Activated CD8-positive, alpha-beta memory T cell treated with anti-CD3 and anti-CD28 coated beads, Interleukin-2, amount 50 U/mL, for 1 hour (primary cell): ENCODE measurements at regions not wholly inside any gene's neighbourhood (a gene's known extent, or its start where the extent isn't known, plus 50 kb on each side); places are given as distances from the start of the nearest gene placed in this dataset.

Experiments
- DNase-seq: peaks from one replicate; pipeline ENCODE4 v3.0.0-alpha.2; 2020; ENCODE audit errors: extremely low read depth

DNA sequence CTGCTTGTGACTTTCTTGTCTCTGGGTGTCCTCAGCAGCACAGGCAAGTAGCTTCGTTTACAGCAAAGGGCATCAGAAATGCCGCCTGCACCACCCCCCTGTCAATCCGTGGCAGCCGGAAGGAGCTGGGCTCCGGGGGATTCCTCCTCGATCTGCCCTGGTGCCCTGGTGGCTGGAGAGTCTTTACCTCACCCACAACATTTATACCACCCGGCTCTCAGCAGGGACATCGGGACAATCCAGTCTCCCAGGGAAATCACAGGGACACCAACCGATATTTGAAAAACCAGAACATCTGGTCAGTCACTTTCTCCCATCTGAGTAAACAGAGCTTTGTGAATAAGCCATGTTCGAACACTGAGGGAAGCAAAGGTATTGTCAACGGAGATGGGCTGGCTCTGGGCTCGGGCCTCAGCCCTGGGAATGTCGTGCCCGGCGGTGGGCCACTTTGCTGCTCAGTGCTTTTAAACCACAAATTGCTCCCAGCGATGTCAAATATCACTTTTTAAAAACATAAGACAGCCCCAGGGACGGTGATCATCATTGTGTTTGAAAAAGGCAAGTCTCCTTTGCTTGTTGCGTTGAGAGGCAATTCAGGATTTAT, 210.0 kb upstream of the SALL3 start:
- no peak for DNase-seq

GRCh38 chr18:78770139-78770822, 209.3 kb upstream of the SALL3 start:
- no peak for DNase-seq

DNA sequence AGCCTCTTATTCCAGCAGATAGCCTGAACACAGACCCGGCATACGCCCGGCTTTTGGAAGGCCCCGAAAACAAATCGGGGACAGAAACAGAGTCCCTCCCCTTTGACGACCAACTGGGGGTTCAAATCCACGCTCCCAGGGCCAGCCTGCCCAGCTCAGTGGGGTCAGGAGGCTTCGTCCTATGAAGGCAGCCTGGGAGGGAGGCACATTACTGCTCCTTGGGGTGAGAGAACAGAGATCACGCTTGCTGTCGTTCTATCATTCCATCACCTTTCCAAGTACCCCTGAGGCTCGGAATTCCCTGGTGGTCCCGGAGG, 208.8 kb upstream of the SALL3 start:
- DNase-seq: no peak

- DNase-seq: no peak
Measured at GRCh38 chr18:78771496-78772359, 207.9 kb upstream of the SALL3 start.

- no peak for DNase-seq
Measured at GRCh38 chr18:78772360-78773302, 207.0 kb upstream of the SALL3 start.

- DNase-seq: no peak
Measured at GRCh38 chr18:78773303-78773755, 206.3 kb upstream of the SALL3 start.

- no peak for DNase-seq
Measured at GRCh38 chr18:78773819-78774218, 205.8 kb upstream of the SALL3 start.

DNA sequence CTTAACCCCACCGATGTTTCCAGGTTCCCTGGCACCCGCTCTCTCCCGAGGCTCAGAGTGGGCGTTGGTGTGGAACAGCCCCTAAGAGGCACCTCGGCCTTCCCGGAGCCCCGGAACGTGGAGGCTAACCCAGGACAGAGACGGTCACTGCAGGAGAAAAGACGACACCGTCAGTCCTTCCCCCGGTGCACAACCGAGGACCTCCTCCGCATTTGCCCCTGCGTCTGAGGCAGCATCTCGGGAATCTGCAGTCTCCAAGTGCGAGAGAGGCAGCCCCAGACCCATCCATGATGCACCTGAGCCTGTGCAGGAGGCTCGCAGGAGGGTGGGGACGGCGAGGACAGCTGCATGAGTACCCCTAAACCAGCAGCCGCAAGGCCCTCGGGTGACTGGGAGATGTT, 204.9 kb upstream of the SALL3 start:
- no peak for DNase-seq

- no peak for DNase-seq
Measured at GRCh38 chr18:78776151-78776550, 203.5 kb upstream of the SALL3 start.

DNA sequence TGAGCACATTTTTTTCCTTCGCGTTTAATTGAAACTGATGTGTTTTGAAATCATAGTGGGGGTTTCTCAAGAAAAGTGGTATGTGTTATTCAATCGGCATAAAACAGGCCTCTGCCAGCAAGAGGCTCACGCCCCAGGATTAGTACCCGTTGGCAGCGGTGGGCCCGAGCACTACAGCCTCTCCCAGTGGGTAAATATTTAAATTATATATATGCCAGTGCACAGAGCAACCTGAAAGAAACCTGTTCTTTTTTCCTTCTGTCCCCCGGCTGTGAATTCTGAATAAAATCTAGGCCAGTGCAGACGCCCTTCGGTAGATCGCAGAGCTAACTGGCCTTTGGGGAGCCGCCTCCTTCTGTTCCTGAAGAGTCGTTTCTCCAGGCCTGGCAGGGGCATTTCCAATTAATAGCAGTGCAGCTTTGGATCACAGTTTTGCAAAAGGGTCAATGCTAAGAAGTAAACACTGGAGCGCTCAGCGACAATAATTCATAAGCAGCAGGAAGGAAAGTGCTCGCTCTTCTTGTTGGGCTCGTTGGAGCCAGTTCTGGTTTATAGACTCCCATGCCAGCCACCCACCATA, 202.8 kb upstream of the SALL3 start:
- no peak for DNase-seq

- DNase-seq: no peak
Measured at GRCh38 chr18:78777992-78778391, 201.6 kb upstream of the SALL3 start.

- DNase-seq: no peak
Measured at GRCh38 chr18:78778651-78779050, 201.0 kb upstream of the SALL3 start.

- DNase-seq: no peak
Measured at GRCh38 chr18:78779996-78780718, 199.5 kb upstream of the SALL3 start.

GRCh38 chr18:78780719-78781600, 198.7 kb upstream of the SALL3 start:
- DNase-seq: no peak

- no peak for DNase-seq
Measured at GRCh38 chr18:78781601-78781960, 198.0 kb upstream of the SALL3 start.

GRCh38 chr18:78782951-78783563, 196.6 kb upstream of the SALL3 start:
- DNase-seq: no peak

DNA sequence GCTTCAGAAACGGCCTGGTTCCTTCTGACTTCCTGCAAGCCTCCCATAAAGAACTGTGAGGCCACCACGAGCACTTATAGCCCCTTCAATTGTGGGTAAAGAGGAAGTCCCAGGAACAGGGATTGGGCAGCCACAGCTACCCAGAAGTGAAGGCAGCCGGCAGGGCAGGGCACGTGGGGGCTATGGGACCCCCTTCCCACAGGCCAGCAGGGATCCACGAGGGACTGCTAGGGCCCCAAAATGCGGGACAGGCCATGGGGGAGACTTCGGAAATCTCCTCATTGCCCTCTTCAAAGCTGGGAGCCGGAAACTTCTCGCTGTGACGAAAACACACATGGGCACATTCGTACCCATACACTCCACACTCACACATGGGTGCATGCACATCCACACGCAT, 196.1 kb upstream of the SALL3 start:
- DNase-seq: no peak

- no peak for DNase-seq
Measured at GRCh38 chr18:78784861-78785260, 194.8 kb upstream of the SALL3 start.

GRCh38 chr18:78785706-78786105, 193.9 kb upstream of the SALL3 start:
- no peak for DNase-seq
